ENCODE measurements at regions not wholly inside any gene's neighbourhood (a gene's known extent, or its start where the extent isn't known, plus 50 kb on each side); places are given as distances from the start of the nearest gene placed in this dataset.

DNA sequence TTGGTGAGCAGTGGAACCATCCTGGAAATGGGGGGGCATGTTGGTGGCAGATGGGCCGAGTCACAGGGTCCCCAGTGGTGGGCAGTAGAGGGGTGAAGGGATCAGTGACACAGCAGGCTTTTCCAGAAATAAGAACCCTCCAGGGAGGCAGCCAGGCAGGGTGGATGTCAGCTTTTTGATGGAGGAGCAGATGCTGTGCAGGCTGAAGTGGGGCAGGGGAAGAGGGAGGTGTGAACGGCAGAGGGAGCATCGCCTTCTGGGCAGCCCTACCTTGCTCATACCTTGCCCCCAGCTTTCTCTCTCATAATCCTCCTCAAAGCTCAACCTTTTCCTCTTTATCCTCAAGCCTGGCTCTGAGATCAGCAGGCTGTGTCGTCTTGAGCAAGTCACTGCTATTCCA, 131.8 kb upstream of the IPO9 start:
- TF ChIP-seq RARB (CRISPR knock-in tag; IDR thresholded peaks at IDR 0.05) (no peak), ZFP30 (CRISPR knock-in tag; IDR thresholded peaks at IDR 0.05) (no peak), TOX (CRISPR knock-in tag; IDR thresholded peaks at IDR 0.05; ENCODE audit: borderline replicate concordance) (no peak), GLIS3 (CRISPR knock-in tag; IDR thresholded peaks at IDR 0.05) (no peak), OSR1 (CRISPR knock-in tag; IDR thresholded peaks at IDR 0.05) (no peak), ZNF565 (CRISPR knock-in tag; conservative IDR thresholded peaks at IDR 0.05; ENCODE audit: low read depth) (no peak), ZC3H10 (CRISPR knock-in tag; IDR thresholded peaks at IDR 0.05) (no peak), CSDC2 (CRISPR knock-in tag; IDR thresholded peaks at IDR 0.05) (no peak)
- TF ChIP-seq, protein P1, sequence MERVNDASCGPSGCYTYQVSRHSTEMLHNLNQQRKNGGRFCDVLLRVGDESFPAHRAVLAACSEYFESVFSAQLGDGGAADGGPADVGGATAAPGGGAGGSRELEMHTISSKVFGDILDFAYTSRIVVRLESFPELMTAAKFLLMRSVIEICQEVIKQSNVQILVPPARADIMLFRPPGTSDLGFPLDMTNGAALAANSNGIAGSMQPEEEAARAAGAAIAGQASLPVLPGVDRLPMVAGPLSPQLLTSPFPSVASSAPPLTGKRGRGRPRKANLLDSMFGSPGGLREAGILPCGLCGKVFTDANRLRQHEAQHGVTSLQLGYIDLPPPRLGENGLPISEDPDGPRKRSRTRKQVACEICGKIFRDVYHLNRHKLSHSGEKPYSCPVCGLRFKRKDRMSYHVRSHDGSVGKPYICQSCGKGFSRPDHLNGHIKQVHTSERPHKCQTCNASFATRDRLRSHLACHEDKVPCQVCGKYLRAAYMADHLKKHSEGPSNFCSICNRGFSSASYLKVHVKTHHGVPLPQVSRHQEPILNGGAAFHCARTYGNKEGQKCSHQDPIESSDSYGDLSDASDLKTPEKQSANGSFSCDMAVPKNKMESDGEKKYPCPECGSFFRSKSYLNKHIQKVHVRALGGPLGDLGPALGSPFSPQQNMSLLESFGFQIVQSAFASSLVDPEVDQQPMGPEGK (CRISPR knock-in tag; IDR thresholded peaks at IDR 0.05; ENCODE audit: borderline replicate concordance) = no peak
